ENCODE measurements at regions not wholly inside any gene's neighbourhood (a gene's known extent, or its start where the extent isn't known, plus 50 kb on each side); places are given as distances from the start of the nearest gene placed in this dataset.
"Not testable (repeated sequence)": the region's sequence is repeated elsewhere in the genome, so short reads cannot be mapped to it uniquely, and the experiment has no call there.

DNA sequence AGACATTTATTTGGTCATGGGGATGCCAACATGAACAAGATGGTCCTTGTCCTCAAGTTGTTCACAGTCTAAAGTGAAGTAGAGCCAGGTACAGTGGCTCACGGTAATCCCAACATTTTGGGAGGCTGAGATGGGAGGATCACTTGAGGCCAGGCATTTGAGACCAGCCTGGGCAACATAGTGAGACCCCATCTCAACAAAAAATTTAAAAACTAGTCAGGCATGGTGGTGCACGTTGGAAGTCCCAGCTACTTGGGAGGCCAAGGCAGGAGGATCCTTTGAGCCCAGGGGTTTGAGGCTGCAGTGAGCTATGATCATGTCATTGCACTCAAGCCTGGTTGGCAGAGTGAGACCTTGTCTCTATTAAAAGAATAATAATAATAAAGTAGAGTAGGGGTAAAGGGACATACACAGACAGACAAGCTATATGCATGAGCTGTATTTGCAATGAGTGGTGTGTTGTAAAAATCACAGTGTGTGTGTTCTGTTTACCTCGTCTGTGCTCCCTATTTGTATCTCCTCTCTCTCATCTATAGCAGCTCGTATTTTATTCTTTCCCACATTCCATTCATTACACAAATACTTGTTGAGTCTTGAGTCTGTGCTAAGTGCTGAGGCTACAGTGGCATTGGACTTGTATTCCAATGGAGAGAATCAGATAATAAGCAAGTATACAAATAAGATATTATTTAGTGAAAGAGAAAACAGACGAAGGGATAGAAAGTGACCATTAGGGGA is 73.9 kb upstream of the DHX40 start:
- DNase-seq (ENCODE audit: extremely low read depth in 1 of 11, low read depth in 9 of 11, low spot score in 4 of 11): no peak

- no peak for DNase-seq (ENCODE audit: extremely low read depth in 1 of 11, low read depth in 9 of 11, low spot score in 4 of 11)
Measured at GRCh38 chr17:59492091-59492451, 73.3 kb upstream of the DHX40 start.

DNA sequence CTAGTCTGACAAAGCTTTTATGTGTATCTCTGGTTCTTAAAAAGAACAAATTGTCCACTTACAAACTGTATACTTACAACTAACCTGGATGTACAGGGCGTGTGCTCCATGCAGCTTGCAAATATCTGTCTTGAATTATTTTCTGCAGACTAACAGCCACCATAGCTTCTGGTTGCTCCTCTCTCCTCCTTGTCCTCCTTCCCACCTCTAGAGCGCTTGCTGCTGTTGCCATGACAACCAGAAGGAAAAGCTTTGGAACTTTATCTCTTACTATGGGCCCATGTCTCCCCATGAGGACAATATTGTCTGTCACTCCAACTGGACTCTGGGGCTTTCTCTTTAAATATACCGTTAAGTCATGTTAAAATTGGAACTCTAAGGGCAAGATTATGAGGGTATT is 71.5 kb upstream of the DHX40 start:
- no peak for DNase-seq (ENCODE audit: extremely low read depth in 1 of 11, low read depth in 9 of 11, low spot score in 4 of 11)

DNA sequence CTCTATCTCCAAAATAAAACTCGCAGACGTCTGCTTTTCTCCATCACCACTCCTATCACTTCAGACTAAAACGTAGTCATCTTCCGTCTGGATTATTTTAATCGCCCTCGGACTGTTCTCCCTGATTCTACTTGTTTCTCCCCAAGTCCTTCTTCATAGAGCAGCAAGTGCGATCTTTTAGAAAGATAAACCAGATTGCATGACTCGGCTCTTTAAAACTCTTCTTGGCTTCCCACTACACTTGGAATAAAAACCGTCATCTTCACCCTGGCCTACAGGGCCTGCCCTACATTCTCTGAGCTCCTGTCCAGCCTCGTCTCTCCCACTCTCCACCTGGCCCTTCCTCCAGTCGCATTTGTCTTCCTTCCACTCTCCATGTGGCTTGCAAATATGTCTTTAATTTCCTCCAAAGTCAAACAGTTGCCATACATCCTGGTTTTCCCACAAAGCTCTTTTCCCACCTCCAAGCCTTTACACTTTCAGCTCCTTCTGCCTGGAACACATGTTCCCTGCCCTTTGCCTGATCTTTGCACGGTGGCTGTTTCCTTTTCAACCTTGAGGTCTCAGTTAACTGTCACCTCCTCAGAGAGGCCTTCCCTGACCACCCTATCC is 70.5 kb upstream of the DHX40 start:
- no peak for DNase-seq (ENCODE audit: extremely low read depth in 1 of 11, low read depth in 9 of 11, low spot score in 4 of 11)

- no peak for DNase-seq (ENCODE audit: extremely low read depth in 1 of 11, low read depth in 9 of 11, low spot score in 4 of 11)
Measured at GRCh38 chr17:59496178-59496577, 69.2 kb upstream of the DHX40 start.

DNA sequence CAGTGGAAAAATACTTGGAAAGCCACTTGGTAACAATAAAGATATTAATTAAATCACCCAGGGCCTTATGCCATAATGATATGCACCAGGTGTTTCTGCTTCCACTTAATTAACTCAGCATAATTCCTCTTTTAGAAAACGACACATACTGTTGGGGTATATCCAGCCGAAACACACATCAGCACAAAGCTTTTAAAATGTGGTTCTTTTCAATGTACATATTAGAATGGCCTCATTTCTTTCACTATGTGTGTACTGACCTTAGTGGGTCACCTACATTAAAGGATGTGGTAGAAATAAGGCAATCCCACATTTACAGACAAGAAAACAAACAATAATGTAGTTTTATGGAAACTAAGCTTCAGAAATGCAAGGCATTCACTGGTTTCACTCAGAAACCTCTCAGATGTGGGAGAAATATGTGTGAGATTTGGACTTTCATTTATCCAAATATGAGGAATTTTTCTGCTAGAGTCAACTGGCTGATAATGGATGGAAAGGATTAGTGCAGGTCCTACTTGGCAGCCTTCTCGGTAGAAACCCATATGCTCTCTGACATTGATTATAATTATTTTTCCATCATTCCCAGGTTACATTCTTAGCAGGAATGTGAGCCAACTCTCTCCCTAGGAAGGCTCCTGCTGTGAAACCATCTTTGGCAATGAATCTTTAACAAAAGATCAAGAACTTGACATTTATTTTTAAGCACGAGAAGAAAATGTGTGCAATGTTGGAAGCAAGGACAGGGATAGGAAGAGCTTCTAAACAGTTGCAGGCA is 66.7 kb upstream of the DHX40 start:
- DNase-seq (ENCODE audit: extremely low read depth in 1 of 11, low read depth in 9 of 11, low spot score in 4 of 11): no peak

DNA sequence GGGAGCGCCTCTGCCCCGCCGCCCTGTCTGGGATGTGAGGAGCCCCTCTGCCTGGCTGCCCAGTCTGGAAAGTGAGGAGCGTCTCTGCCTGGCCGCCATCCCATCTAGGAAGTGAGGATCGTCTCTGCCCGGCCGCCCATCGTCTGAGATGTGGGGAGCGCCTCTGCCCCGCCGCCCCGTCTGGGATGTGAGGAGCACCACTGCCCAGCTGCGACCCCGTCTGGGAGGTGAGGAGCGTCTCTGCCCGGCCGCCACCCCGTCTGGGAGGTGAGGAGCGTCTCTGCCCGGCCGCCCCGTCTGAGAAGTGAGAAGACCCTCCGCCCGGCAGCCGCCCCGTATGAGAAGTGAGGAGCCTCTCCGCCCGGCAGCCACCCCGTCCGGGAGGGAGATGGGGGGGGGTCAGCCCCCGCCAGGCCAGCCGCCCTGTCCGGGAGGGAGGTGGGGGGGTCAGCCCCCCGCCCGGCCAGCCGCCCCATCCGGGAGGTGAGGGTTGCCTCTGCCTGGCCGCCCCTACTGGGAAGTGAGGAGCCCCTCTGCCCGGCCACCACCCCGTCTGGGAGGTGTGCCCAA is 65.2 kb upstream of the DHX40 start:
- not testable (repeated sequence) for DNase-seq (ENCODE audit: extremely low read depth in 1 of 11, low read depth in 9 of 11, low spot score in 4 of 11)

GRCh38 chr17:59501690-59502089 is 63.7 kb upstream of the DHX40 start:
- DNase-seq (ENCODE audit: extremely low read depth in 1 of 11, low read depth in 9 of 11, low spot score in 4 of 11): no peak

DNA sequence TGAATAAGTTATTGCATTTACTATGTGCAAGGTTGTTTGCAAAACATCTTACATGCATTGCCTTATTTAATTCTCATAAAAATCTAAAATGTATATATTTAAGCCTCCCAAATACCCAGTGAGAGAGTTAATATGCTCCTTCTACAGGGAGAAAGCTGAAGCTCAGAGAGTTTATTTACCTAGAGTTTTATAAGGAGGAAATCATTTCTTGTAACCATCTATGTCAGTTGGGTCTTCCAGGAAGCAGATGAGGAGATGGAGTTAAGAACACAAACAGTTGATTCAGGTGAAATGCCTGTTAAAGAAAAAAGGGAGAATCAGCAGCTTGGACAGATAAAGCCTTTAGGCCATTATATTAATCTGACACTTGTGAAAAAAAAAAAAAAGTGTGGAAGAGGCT is 62.6 kb upstream of the DHX40 start:
- DNase-seq (ENCODE audit: extremely low read depth in 1 of 11, low read depth in 9 of 11, low spot score in 4 of 11): no peak

DNA sequence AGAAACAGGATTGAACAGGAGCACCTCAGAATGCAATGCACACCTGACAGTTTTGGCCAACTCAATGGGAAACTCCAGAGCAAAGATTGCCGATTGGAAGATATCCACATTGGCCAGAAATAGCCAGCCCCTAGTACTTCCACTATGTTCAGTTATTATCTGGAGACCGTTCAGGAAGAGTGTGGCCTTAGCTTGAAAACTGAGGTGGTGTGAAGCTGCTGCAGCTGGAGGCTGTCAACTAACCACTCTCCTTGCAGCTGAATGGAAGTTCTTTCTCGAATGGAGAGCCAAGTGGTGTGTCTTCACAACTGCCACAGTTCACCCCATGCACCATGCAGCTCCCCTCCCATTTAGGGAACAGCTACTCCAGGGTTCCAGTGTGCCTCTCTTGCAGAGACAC is 61.9 kb upstream of the DHX40 start:
- no peak for DNase-seq (ENCODE audit: extremely low read depth in 1 of 11, low read depth in 9 of 11, low spot score in 4 of 11)

DNA sequence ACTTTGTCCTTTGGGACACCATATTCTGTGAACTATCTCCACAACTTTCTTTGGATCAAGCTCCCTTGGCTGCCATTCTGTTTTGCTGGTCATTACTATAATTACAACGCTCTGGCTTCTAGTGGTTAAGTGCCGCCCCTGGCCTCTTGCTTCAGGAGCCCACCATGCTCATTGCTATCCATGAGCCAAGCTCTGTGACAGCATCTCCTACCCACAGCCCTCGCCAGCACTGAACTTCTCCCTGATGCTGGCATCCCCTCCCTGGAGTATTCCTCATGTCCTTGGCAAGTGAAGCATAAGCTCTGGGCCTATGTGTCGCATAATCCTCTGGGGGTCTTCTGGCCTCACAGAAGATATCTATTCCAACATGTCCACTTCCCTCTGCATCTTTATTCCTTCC is 60.6 kb upstream of the DHX40 start:
- DNase-seq (ENCODE audit: extremely low read depth in 1 of 11, low read depth in 9 of 11, low spot score in 4 of 11): no peak

DNA sequence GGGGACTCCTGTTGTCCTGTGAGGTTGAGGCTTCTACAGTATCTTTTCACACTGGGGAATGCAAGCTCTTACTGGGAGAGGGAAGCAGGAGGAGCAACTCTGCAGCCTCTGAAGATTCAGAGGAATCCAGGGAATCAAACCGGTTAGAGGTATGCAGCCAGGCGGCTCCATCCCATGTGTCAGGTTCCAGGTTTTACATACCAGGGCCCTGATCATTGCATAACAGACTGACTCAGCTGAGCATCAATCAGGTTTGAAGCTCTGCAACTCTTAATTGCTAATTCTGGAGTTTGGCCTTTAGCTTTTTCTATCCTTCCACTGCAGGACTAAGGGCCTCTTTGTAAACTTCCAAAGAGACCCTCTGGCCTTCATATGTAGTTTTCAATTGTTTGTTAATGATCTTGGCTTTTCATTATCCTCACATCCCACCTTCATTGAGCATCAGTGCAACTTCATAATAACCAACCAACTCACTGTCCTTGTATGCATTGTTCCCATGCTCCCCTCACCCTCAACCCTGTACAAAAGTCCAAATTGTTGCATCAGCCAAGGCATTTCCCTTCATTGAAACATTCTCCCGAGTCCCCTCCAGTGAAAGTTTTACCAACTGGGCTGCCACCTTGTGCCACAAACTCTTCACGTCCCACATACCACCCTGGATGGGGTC is 59.7 kb upstream of the DHX40 start:
- no peak for DNase-seq (ENCODE audit: extremely low read depth in 1 of 11, low read depth in 9 of 11, low spot score in 4 of 11)

GRCh38 chr17:59506894-59507726 is 58.3 kb upstream of the DHX40 start:
- DNase-seq (ENCODE audit: extremely low read depth in 1 of 11, low read depth in 9 of 11, low spot score in 4 of 11): no peak

DNA sequence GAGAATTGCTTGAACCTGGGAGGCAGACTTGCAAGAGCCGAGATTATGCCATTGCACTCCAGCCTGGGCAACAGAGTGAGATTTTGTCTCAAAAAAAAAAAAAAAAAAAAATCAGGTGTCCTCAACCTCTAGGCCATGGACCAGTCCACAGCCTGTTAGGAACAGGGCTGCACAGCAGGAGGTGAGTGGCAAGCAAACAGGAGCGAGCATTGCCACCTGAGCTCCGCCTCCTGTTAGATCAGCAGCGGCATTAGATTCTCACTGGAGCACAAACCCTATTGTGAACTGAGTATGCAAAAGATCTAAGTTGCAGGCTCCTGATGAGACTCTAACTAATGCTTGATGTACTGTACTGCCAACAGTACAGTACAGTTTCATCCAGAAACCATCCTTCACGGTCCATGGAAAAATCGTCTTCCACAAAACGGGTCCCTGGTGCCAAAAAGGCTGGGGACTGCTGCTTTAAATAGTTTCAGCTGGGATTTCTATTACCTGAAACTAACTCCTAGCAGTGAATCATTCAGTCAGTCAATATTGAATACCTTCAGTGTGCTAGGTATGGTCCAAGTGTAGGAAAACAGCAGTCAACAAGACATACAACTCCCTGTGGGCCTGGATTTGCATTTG is 56.3 kb upstream of the DHX40 start:
- DNase-seq (ENCODE audit: extremely low read depth in 1 of 11, low read depth in 9 of 11, low spot score in 4 of 11): no peak

GRCh38 chr17:59510611-59511010 is 54.8 kb upstream of the DHX40 start:
- DNase-seq (ENCODE audit: extremely low read depth in 1 of 11, low read depth in 9 of 11, low spot score in 4 of 11): no peak

DNA sequence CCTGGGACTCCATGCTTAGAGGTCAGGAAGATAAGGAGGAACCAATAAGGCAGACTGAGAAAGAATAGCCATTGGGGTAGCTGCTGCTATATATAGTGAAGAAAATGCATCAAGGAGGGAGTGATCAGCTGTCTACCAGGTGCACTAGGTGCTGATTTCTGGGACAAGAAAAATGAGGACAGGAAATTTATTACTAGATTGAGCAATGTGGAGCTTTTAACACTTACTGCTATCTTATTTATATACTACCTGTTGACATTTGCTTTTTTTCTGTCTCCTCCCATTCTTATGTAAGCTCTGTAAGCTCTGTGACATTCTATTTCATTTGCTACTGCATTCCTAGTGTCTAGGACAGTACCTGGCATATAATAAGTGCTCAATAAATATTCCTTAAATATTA is 53.7 kb upstream of the DHX40 start:
- no peak for DNase-seq (ENCODE audit: extremely low read depth in 1 of 11, low read depth in 9 of 11, low spot score in 4 of 11)

DNA sequence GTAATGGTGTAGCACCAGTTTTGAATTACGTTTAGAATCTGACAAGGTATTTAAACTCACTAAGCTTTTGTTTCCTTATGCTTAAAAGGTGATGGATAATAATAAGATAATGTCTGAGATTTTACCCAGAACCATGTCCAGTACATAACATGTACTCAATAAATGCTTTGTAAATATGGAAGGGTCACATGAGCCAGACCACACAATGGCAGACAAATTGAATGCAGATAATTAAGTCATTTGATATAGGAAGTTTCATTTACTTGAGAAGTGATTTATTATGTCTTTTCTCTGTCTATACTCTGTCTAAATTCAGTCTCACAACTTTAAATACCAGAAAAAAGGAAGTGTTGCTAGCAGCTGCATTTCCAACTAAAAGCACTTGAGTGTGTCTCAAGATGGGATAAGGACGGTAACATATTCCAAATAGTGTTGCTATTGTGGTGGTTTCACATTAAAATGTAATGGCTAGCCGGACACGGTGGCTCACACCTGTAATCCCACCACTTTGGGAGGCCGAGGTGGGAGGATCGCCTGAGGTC is 52.5 kb upstream of the DHX40 start:
- DNase-seq (ENCODE audit: extremely low read depth in 1 of 11, low read depth in 9 of 11, low spot score in 4 of 11): no peak
